Pancreas (tissue), 10 donors: ENCODE measurements at regions not wholly inside any gene's neighbourhood (a gene's known extent, or its start where the extent isn't known, plus 50 kb on each side); places are given as distances from the start of the nearest gene placed in this dataset.
A peak's percentile ranks its signal among the peaks of the same experiment; 100 is the strongest.

Source experiments
- ATAC-seq, 4 donors: fragments of 200-7000 bp; cut with Tn5 transposase; one replicate each; pipeline versions ENCODE4 v1.8.0 to v1.9.1; 2020; ENCODE audit warnings: mild to moderate bottlenecking in 4 of 4, moderate library complexity in 4 of 4
- DNase-seq, 6 donors: peaks; one replicate each; pipeline ENCODE4 v3.0.0-alpha.2; 2020
- FAIRE-seq: peaks from 2 replicates; lab custom pipeline; 2012; peaks lifted over from hg19 to GRCh38; lab: Jason Lieb, UNC
- H3K27ac ChIP-seq, 4 donors: fragments of 200-600 bp; sonication (generic); 1 replicate in 3 of 4; 2 replicates in 1 of 4; pipeline versions ENCODE4 v1.5.0 to v1.8.0; 2020
- H3K27me3 ChIP-seq, 4 donors: fragments of 200-600 bp; one replicate each; pipeline ENCODE4 v1.8.0; 2021
- H3K36me3 ChIP-seq, 3 donors: fragments of 200-600 bp; sonication (generic) in 1 of 3; one replicate each; pipeline versions ENCODE4 v1.5.0 to v1.8.0; 2020 to 2021
- H3K4me1 ChIP-seq, 3 donors: fragments of 200-600 bp; one replicate each; pipeline ENCODE4 v1.8.0; 2021
- H3K4me3 ChIP-seq, 4 donors: fragments of 200-600 bp; sonication (generic) in 2 of 4; one replicate each; pipeline versions ENCODE4 v1.5.0 to v1.8.0; 2020 to 2021
- H3K9me3 ChIP-seq, 4 donors: fragments of 200-600 bp; one replicate each; pipeline ENCODE4 v1.8.0; 2021
- CTCF ChIP-seq, 4 donors: fragments of 200-600 bp; sonication (generic) in 3 of 4; IDR thresholded peaks; one replicate each; pipeline versions ENCODE4 v1.5.0 to v1.8.0; 2021; ENCODE audit warnings: antibody characterized with exemption in 4 of 4
- WGBS, 2 donors: extraction: QIAGEN DNeasy Blood & Tissue Kit; methylation state at CpG; one replicate each; pipeline ENCODE4 v1.1.7; 2013; 5-methylcytosine and 5-hydroxymethylcytosine counted together
- intact Hi-C, 3 donors: fragments of 100-400 bp; cut with DNase I; formaldehyde crosslinking; loops; one replicate each; pipeline versions ENCODE4 v1.11.1 to v1.14.2; 2022
- donor health status: healthy with polysubstance abuse.
- donor health status: DM: no; HTN: no; CAD: no; lungs with moderate emphysema.
- donor health status: DM: no; HTN: no; CAD: no.
- donor health status: control.
- donor health status: control.
- donor health status: Bipolar disorder and iron deficiency.
- donor health status: DM: yes; HTN: yes; CAD: no.
- donor health status: DM: no; HTN: no; CAD: no.
- donor health status: DM: no; HTN: no; CAD: no.
- donor health status: DM: yes; HTN: yes; CAD: no.

- no peaks in the 10 kb centered on the region for H3K4me1 ChIP-seq
- no peak for TF ChIP-seq CTCF (IDR thresholded peaks at IDR 0.05)
- ATAC-seq (peak in 1 of 4 donors; percentile 23), FAIRE-seq (no peak), DNase-seq (no peak)
- no peak overlapping the region for H3K27ac ChIP-seq
- WGBS, 2 donors, result 56 to 63% methylated on average over 3 of the region's 3 CpGs
- no peaks in the 10 kb centered on the region for H3K9me3 ChIP-seq
- no peak overlapping the region for H3K4me3 ChIP-seq
- H3K36me3 ChIP-seq, result no peaks in the 10 kb centered on the region
- H3K27me3 ChIP-seq, result no peaks in the 10 kb centered on the region
- intact Hi-C loops, result no loop called here
These were observed 171.2 kb upstream of the MPDZ start for GRCh38 chr9:13450723-13451122.

- Histone ChIP-seq H3K4me3 (no peak overlapping the region), H3K9me3 (no peaks in the 10 kb centered on the region), H3K4me1 (no peaks in the 10 kb centered on the region), H3K36me3 (no peaks in the 10 kb centered on the region), H3K27me3 (peaks cover 0 to 2% (median 0%) of the 10 kb centered on the region in 4 donors), H3K27ac (no peak overlapping the region)
- no peak for DNase-seq
- intact Hi-C loops, result loop anchor here in 1 of 3 donors (5.0 kb wide), 1 partner anchor 904 kb away; no protein-coding TSS in a partner anchor
- 75 to 89% methylated on average over 2 of the region's 2 CpGs for WGBS, 2 donors
- no peak for ATAC-seq
- no peak for FAIRE-seq
- no peak for TF ChIP-seq CTCF (IDR thresholded peaks at IDR 0.05)
These were observed 169.0 kb upstream of the MPDZ start for GRCh38 chr9:13448482-13448881.

- 6 to 12% methylated on average over 3 of the region's 3 CpGs for whole genome bisulfite sequencing, 2 donors
- FAIRE-seq (no peak), ATAC-seq (no peak), DNase-seq (no peak)
- Histone ChIP-seq H3K9me3 (no peaks in the 10 kb centered on the region), H3K27me3 (peaks cover 0 to 6% (median 0%) of the 10 kb centered on the region in 4 donors), H3K4me1 (no peaks in the 10 kb centered on the region), H3K27ac (no peak overlapping the region), H3K4me3 (no peak overlapping the region), H3K36me3 (no peaks in the 10 kb centered on the region)
- TF ChIP-seq CTCF (IDR thresholded peaks at IDR 0.05), result no peak
- intact Hi-C loops, result loop anchor here in 1 of 3 donors (5.0 kb wide), 1 partner anchor 904 kb away; no protein-coding TSS in a partner anchor
These were observed 168.4 kb upstream of the MPDZ start for GRCh38 chr9:13447843-13448422.

- H3K27me3 ChIP-seq, result peaks cover 0 to 6% (median 0%) of the 10 kb centered on the region in 4 donors
- no peak overlapping the region for H3K27ac ChIP-seq
- DNase-seq (no peak), ATAC-seq (no peak), FAIRE-seq (peak; percentile 63)
- TF ChIP-seq CTCF (IDR thresholded peaks at IDR 0.05), result no peak
- H3K4me1 ChIP-seq, result no peaks in the 10 kb centered on the region
- H3K9me3 ChIP-seq, result no peaks in the 10 kb centered on the region
- H3K36me3 ChIP-seq, result no peaks in the 10 kb centered on the region
- intact Hi-C loops, result loop anchor here in 1 of 3 donors (5.0 kb wide), 1 partner anchor 905 kb away; no protein-coding TSS in a partner anchor
- H3K4me3 ChIP-seq, result no peak overlapping the region
- 40 to 42% methylated on average over 5 of the region's 5 CpGs for WGBS, 2 donors
These were observed 167.7 kb upstream of the MPDZ start for GRCh38 chr9:13446938-13447842.
